Fibroblast of lung (primary cell): ENCODE measurements at regions not wholly inside any gene's neighbourhood (a gene's known extent, or its start where the extent isn't known, plus 50 kb on each side); places are given as distances from the start of the nearest gene placed in this dataset.

Experiments used
- EZH2 ChIP-seq: IDR thresholded peaks from 2 replicates; pipeline ENCODE4 v1.5.1; 2012; ENCODE audit warnings: low read length, control low read depth, mild to moderate bottlenecking; ENCODE audit errors: missing control alignments
- TF ChIP-seq, protein P1 (sequence below), 2 donors: IDR thresholded peaks in 1 of 2; conservative IDR thresholded peaks in 1 of 2; 1 replicate in 1 of 2; 2 replicates in 1 of 2; pipeline ENCODE4 v1.5.1; 2011 to 2012; ENCODE audit warnings: low read length in 2 of 2, control low read depth in 1 of 2, inconsistent platforms in 1 of 2, low read depth in 1 of 2, mild to moderate bottlenecking in 1 of 2

- TF ChIP-seq, protein P1, sequence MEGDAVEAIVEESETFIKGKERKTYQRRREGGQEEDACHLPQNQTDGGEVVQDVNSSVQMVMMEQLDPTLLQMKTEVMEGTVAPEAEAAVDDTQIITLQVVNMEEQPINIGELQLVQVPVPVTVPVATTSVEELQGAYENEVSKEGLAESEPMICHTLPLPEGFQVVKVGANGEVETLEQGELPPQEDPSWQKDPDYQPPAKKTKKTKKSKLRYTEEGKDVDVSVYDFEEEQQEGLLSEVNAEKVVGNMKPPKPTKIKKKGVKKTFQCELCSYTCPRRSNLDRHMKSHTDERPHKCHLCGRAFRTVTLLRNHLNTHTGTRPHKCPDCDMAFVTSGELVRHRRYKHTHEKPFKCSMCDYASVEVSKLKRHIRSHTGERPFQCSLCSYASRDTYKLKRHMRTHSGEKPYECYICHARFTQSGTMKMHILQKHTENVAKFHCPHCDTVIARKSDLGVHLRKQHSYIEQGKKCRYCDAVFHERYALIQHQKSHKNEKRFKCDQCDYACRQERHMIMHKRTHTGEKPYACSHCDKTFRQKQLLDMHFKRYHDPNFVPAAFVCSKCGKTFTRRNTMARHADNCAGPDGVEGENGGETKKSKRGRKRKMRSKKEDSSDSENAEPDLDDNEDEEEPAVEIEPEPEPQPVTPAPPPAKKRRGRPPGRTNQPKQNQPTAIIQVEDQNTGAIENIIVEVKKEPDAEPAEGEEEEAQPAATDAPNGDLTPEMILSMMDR (conservative IDR thresholded peaks at IDR 0.05 in 1 of 2, IDR thresholded peaks at IDR 0.05 in 1 of 2; ENCODE audit: low read depth in 1 of 2, low read length in 2 of 2), result no peak
- TF ChIP-seq EZH2, result no peak
Observed at GRCh38 chr4:30181512-30181911, 538.7 kb upstream of the PCDH7 start.
